Thyroid gland (tissue), 4 donors: ENCODE measurements at regions not wholly inside any gene's neighbourhood (a gene's known extent, or its start where the extent isn't known, plus 50 kb on each side); places are given as distances from the start of the nearest gene placed in this dataset.
"Not testable (repeated sequence)": the region's sequence is repeated elsewhere in the genome, so short reads cannot be mapped to it uniquely, and the experiment has no call there.

ENCODE experiments used
- CTCF ChIP-seq, 6 experiments: fragments of 200-600 bp in 3 of 6; fragments of 450-650 bp in 3 of 6; sonication (generic) in 3 of 6; IDR thresholded peaks; one replicate each; pipeline ENCODE4 v1.5.1; 2016 to 2019; ENCODE audit warnings: antibody characterized with exemption in 6 of 6, mild to moderate bottlenecking in 2 of 6, inconsistent platforms in 1 of 6, moderate library complexity in 1 of 6
- POLR2A ChIP-seq, 2 donors: fragments of 450-650 bp; IDR thresholded peaks; one replicate each; pipeline ENCODE4 v1.6.1; 2017; ENCODE audit warnings: antibody characterized with exemption in 2 of 2, mild to moderate bottlenecking in 2 of 2, moderate library complexity in 1 of 2

DNA sequence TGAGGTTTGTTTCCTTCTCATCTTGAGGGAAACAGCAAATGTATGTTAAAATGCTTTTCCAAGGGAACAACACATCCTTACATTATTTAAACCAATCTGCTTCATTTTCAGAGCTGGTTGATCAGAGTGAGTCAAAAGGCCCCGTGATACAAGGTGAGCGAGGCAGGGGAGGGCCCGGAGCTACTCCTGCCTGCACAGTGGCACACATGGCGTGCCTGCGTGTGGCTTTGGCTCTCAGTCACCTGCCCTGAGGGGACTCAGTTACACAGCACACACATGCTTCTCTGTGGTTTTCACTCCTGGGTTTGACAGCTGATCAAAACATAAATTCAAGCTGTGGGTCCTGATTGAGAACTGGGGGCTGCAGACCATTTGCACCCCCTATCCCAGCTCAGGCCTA lies 105.3 kb downstream of the NSUN5 start:
- TF ChIP-seq POLR2A, CTCF (IDR thresholded peaks at IDR 0.05): not testable (repeated sequence)
